ENCODE measurements at regions not wholly inside any gene's neighbourhood (a gene's known extent, or its start where the extent isn't known, plus 50 kb on each side); places are given as distances from the start of the nearest gene placed in this dataset.

DNA sequence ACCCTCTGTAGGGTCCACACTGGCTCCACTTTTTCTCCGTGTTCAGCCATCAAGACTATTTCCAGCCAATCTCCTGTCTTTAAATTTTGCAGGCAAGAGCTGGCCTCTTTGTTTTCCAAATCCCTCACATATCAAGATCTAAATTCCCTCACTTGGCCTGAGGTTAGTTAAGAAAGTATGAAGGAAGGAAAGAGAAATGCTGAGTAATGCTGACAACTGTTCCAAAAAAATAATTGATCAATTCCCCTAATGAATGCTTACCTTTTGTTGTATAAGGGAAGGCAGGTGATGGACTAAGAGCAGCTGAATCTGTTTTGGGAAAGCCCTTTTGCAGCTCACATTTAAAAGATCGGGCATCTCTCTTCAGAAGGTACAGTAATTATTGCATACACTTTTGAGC is 105.1 kb upstream of the KCNJ16 start:
- peaks cover 0 to 21% (median 6%) of the 10 kb centered on the region in 9 donors for H3K9me3 Mint-ChIP-seq
- no peak overlapping the region for H3K27ac Mint-ChIP-seq
- no peak for ATAC-seq
- no peak for DNase-seq
- POLR2A ChIA-PET: no interaction called here
- no peak overlapping the region for H3K4me3 Mint-ChIP-seq
- peaks cover 0 to 3% (median 3%) of the 10 kb centered on the region in 5 donors for H3K27me3 Mint-ChIP-seq
- peaks cover 0 to 15% (median 1%) of the 10 kb centered on the region in 3 donors for H3K36me3 Mint-ChIP-seq
- H3K4me1 Mint-ChIP-seq: no peaks in the 10 kb centered on the region

GRCh38 chr17:69972251-69972650 is 102.8 kb upstream of the KCNJ16 start:
- no peaks in the 10 kb centered on the region for H3K4me1 Mint-ChIP-seq
- ATAC-seq (no peak), DNase-seq (no peak)
- no peak overlapping the region for H3K27ac Mint-ChIP-seq
- H3K27me3 Mint-ChIP-seq: peaks cover 0 to 9% (median 2%) of the 10 kb centered on the region in 5 donors
- peaks cover 0 to 13% (median 3%) of the 10 kb centered on the region in 9 donors for H3K9me3 Mint-ChIP-seq
- H3K4me3 Mint-ChIP-seq: no peak overlapping the region
- POLR2A ChIA-PET: interaction anchor here (0.6 kb wide), 1 partner anchor 44 kb away, joined by 3 read pairs; no protein-coding TSS in a partner anchor
- H3K36me3 Mint-ChIP-seq: peaks cover 0 to 7% (median 1%) of the 10 kb centered on the region in 3 donors

DNA sequence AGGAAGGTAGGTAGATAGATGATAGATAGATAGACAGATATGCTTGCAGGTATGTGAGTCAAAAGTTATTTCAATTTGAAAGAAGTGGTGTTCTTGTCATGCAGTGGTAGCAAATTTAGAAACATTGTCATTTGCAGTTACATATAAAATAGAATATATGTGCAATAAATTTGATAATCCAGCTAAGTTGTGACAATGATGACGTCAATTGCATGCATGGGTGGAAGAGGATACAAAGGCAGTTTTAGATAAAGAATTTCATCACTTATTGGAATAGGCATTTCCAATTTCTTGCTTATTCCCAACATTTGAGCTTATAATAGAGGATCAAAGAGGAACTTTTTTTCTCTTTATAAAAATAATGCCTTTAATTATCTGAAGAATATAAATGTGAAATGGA is 99.2 kb upstream of the KCNJ16 start:
- POLR2A ChIA-PET: no interaction called here
- Mint-ChIP-seq H3K4me1 (no peaks in the 10 kb centered on the region), H3K27ac (no peak overlapping the region), H3K9me3 (peaks cover 0 to 9% (median 3%) of the 10 kb centered on the region in 9 donors), H3K27me3 (peaks cover 0 to 9% (median 2%) of the 10 kb centered on the region in 5 donors), H3K36me3 (peaks cover 0 to 7% (median 1%) of the 10 kb centered on the region in 3 donors), H3K4me3 (no peak overlapping the region)
- no peak for DNase-seq
- no peak for ATAC-seq

DNA sequence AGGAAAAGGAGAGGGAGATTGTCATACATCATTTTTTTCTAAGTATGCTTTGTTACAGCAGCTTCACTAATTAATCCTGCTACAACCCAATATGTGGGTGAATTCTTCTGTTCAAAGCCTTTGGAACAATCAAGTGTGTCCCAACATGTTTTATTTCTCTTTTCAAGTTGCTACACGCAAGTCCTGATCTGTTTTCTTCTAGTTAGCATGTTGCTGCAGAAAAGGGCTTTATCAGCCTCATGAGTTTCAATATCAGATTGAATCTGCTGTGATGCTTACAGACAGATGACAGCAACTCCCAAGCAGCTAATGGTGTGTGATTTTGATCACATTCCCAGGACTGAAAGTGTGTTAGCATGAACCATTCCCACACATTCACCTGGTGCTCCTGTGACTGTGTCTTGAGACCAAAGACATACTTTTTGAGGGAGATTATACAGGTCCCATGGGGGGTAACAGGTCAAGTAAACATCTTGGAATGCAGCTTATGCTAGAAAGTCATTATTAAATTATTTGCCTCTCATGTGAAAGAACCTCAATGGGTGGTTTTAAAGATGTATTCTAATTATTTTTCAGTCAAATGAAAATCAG is 96.9 kb upstream of the KCNJ16 start:
- Mint-ChIP-seq H3K27ac (no peak overlapping the region), H3K4me3 (no peak overlapping the region), H3K9me3 (peaks cover 0 to 12% (median 3%) of the 10 kb centered on the region in 9 donors), H3K27me3 (peaks cover 0 to 9% (median 2%) of the 10 kb centered on the region in 5 donors), H3K36me3 (peaks cover 0 to 7% (median 1%) of the 10 kb centered on the region in 3 donors), H3K4me1 (no peaks in the 10 kb centered on the region)
- POLR2A ChIA-PET: no interaction called here
- ATAC-seq (no peak), DNase-seq (no peak)

GRCh38 chr17:69981441-69981840 is 93.6 kb upstream of the KCNJ16 start:
- H3K27ac Mint-ChIP-seq: no peak overlapping the region
- no peak for ATAC-seq
- no peak for DNase-seq
- no peak overlapping the region for H3K4me3 Mint-ChIP-seq
- peaks cover 0 to 10% (median under 1%) of the 10 kb centered on the region in 9 donors for H3K9me3 Mint-ChIP-seq
- H3K27me3 Mint-ChIP-seq: peaks cover 0 to 8% (median 0%) of the 10 kb centered on the region in 5 donors
- no peaks in the 10 kb centered on the region for H3K4me1 Mint-ChIP-seq
- POLR2A ChIA-PET: no interaction called here
- H3K36me3 Mint-ChIP-seq: peaks cover 0 to under 1% (median 0%) of the 10 kb centered on the region in 3 donors

GRCh38 chr17:69995476-69995875 is 79.5 kb upstream of the KCNJ16 start:
- no peaks in the 10 kb centered on the region for H3K36me3 Mint-ChIP-seq

DNA sequence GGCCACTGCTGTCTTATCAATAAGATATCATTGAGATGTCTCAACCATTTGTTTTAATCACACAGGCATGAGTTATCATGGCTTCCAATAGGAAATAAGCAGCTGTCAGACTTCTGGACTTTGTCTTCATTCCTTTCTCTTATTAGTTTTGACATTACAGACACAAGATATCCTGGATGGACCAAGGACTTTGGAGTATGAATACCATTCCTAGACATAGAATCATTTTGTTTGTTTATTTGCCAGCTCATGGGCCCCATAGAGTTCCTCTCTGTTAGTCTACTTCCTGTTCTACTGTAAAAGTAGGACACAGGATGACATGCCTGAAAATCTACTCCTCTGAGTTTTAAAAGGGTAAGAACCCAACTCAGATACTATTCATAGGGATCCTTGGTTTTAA is 77.7 kb upstream of the KCNJ16 start:
- DNase-seq: no peak
- POLR2A ChIA-PET: no interaction called here
- peaks cover 0 to 8% (median 0%) of the 10 kb centered on the region in 9 donors for H3K9me3 Mint-ChIP-seq
- H3K27ac Mint-ChIP-seq: no peak overlapping the region
- H3K4me3 Mint-ChIP-seq: no peak overlapping the region
- ATAC-seq: no peak
- H3K4me1 Mint-ChIP-seq: no peaks in the 10 kb centered on the region
- H3K27me3 Mint-ChIP-seq: peaks cover 0 to 12% (median 1%) of the 10 kb centered on the region in 5 donors
- no peaks in the 10 kb centered on the region for H3K36me3 Mint-ChIP-seq

More at GRCh38 chr17:69995476-69995875, 79.5 kb upstream of the KCNJ16 start:
- ATAC-seq (no peak), DNase-seq (no peak)
- Mint-ChIP-seq H3K9me3 (peaks cover 0 to 10% (median 0%) of the 10 kb centered on the region in 9 donors), H3K27me3 (peaks cover 0 to 17% (median 1%) of the 10 kb centered on the region in 5 donors), H3K4me1 (no peaks in the 10 kb centered on the region), H3K27ac (no peak overlapping the region), H3K4me3 (no peak overlapping the region)
- POLR2A ChIA-PET: no interaction called here

- no peak for ATAC-seq
- peaks cover 0 to 15% (median 1%) of the 10 kb centered on the region in 5 donors for H3K27me3 Mint-ChIP-seq
- no peaks in the 10 kb centered on the region for H3K4me1 Mint-ChIP-seq
- no peak overlapping the region for H3K4me3 Mint-ChIP-seq
- peaks cover 0 to 8% (median 2%) of the 10 kb centered on the region in 9 donors for H3K9me3 Mint-ChIP-seq
- POLR2A ChIA-PET: no interaction called here
- no peaks in the 10 kb centered on the region for H3K36me3 Mint-ChIP-seq
- DNase-seq: no peak
- no peak overlapping the region for H3K27ac Mint-ChIP-seq
Measured at GRCh38 chr17:69999253-69999652, 75.8 kb upstream of the KCNJ16 start.

DNA sequence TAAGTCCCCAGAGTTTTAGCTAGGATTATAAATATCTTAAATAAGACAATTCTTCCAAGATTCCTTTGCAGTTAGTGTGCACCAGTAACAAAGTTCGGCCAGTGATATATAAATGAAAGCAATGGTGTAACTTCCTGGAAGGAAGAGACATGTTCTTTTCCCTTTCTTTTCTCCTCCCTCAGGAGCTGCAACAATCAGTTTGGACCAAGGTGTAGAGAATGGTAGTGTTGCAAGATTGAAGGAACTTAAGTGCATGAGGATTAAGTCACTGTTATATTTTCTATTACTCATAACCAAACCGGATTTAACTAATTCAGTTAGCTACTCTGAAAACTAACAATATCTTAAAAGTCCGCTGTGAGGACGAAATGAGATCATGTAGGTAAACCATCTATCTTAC is 68.9 kb upstream of the KCNJ16 start:
- peaks cover 0 to 3% (median 0%) of the 10 kb centered on the region in 5 donors for H3K27me3 Mint-ChIP-seq
- no peak overlapping the region for H3K27ac Mint-ChIP-seq
- DNase-seq: no peak
- H3K4me3 Mint-ChIP-seq: no peak overlapping the region
- ATAC-seq: no peak
- POLR2A ChIA-PET: no interaction called here
- no peaks in the 10 kb centered on the region for H3K4me1 Mint-ChIP-seq
- peaks cover 0 to 5% (median 0%) of the 10 kb centered on the region in 9 donors for H3K9me3 Mint-ChIP-seq
- H3K36me3 Mint-ChIP-seq: no peaks in the 10 kb centered on the region

GRCh38 chr17:70011750-70012149 is 63.3 kb upstream of the KCNJ16 start:
- H3K4me3 Mint-ChIP-seq: no peak overlapping the region
- H3K27ac Mint-ChIP-seq: no peak overlapping the region
- POLR2A ChIA-PET: no interaction called here
- no peaks in the 10 kb centered on the region for H3K36me3 Mint-ChIP-seq
- no peak for DNase-seq
- H3K27me3 Mint-ChIP-seq: peaks cover 0 to 11% (median 1%) of the 10 kb centered on the region in 5 donors
- no peaks in the 10 kb centered on the region for H3K4me1 Mint-ChIP-seq
- ATAC-seq: no peak
- H3K9me3 Mint-ChIP-seq: peaks cover 0 to 2% (median 0%) of the 10 kb centered on the region in 9 donors

DNA sequence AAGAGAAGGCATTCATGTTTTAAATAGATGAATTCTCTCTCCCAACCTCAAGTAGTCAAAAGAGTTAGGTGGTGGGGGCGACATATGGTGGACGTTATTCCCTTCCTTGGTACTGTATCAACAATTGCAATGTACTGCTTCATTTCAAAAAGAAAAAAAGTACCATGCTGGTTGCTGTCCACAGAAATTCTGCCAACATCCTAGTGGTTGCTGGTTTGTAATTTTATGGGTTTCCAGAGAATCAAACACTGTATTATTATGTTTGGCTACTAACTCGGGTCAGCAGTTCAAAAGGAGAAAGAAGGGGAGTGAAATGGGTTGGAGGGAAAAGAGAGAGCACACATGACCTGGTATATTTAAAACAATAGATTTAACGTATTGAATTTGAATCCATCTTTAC is 61.1 kb upstream of the KCNJ16 start:
- H3K9me3 Mint-ChIP-seq: peaks cover 0 to 2% (median 0%) of the 10 kb centered on the region in 9 donors
- H3K27ac Mint-ChIP-seq: no peak overlapping the region
- no peaks in the 10 kb centered on the region for H3K4me1 Mint-ChIP-seq
- DNase-seq: no peak
- H3K36me3 Mint-ChIP-seq: no peaks in the 10 kb centered on the region
- peaks cover 0 to 14% (median 1%) of the 10 kb centered on the region in 5 donors for H3K27me3 Mint-ChIP-seq
- no peak for ATAC-seq
- POLR2A ChIA-PET: no interaction called here
- no peak overlapping the region for H3K4me3 Mint-ChIP-seq

DNA sequence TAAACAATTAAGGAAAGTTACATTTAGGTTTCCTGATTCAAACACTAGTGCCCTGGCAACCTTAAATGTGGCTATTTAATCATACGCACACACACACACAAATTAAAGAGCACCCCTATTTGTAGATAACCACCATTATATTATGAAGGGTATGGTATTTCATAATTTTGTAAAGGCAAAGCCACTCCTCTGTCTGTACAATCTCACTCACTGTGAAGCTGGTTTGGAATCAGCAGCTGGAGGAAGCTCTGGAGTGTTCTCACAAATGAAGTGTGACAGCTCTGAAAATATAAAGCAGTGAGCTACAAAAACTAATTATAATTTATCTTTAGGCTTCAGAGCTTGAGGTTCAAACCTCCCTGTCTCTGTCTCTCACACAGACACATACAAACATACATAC is 57.9 kb upstream of the KCNJ16 start:
- POLR2A ChIA-PET: no interaction called here
- Mint-ChIP-seq H3K4me3 (no peak overlapping the region), H3K27me3 (peaks cover 0 to 19% (median 4%) of the 10 kb centered on the region in 5 donors), H3K4me1 (no peaks in the 10 kb centered on the region), H3K27ac (no peak overlapping the region), H3K36me3 (no peaks in the 10 kb centered on the region), H3K9me3 (peaks cover 0 to 4% (median 0%) of the 10 kb centered on the region in 9 donors)
- no peak for ATAC-seq
- no peak for DNase-seq

DNA sequence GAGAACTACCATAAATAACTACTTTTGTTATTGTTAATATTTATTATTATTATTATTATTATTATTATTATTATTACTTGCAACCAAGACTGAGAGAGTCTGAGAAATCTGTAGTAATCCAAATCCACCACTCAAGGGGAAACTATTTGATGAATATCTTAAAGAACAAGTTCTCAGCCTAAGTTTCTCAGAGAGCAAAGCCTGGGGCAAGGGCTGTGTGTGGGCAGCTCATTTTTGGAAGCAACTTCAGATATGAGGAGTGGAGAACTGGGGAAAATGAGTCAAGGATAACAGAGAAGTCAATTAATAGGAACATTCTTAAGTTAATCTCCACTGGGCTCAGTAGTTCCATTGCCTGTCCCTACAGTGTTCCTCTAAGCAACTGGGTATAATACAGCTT is 57.1 kb upstream of the KCNJ16 start:
- H3K36me3 Mint-ChIP-seq: no peaks in the 10 kb centered on the region
- peaks cover 0 to 4% (median 0%) of the 10 kb centered on the region in 9 donors for H3K9me3 Mint-ChIP-seq
- H3K4me1 Mint-ChIP-seq: no peaks in the 10 kb centered on the region
- ATAC-seq (no peak), DNase-seq (no peak)
- H3K27me3 Mint-ChIP-seq: peaks cover 0 to 19% (median 4%) of the 10 kb centered on the region in 5 donors
- no peak overlapping the region for H3K27ac Mint-ChIP-seq
- POLR2A ChIA-PET: no interaction called here
- no peak overlapping the region for H3K4me3 Mint-ChIP-seq

- no peak for ATAC-seq
- Mint-ChIP-seq H3K27me3 (peaks cover 0 to 8% (median 3%) of the 10 kb centered on the region in 5 donors), H3K9me3 (peaks cover 0 to 4% (median 0%) of the 10 kb centered on the region in 9 donors), H3K36me3 (no peaks in the 10 kb centered on the region), H3K4me1 (no peaks in the 10 kb centered on the region), H3K4me3 (no peak overlapping the region), H3K27ac (no peak overlapping the region)
- POLR2A ChIA-PET: no interaction called here
- DNase-seq: no peak
Measured at GRCh38 chr17:70021726-70022125, 53.3 kb upstream of the KCNJ16 start.
